ENCODE measurements at regions not wholly inside any gene's neighbourhood (a gene's known extent, or its start where the extent isn't known, plus 50 kb on each side); places are given as distances from the start of the nearest gene placed in this dataset.

- peak in 1 of 3 donors; percentile 33 for DNase-seq
- no peak overlapping the region for H3K4me3 ChIP-seq
- no peaks in the 10 kb centered on the region for H3K36me3 ChIP-seq
- no peaks in the 10 kb centered on the region for H3K4me1 ChIP-seq
- H3K27me3 ChIP-seq: no peaks in the 10 kb centered on the region
- H3K27ac ChIP-seq: no peak overlapping the region
- no peak for TF ChIP-seq POLR2A (IDR thresholded peaks at IDR 0.05)
- TF ChIP-seq, protein P1, sequence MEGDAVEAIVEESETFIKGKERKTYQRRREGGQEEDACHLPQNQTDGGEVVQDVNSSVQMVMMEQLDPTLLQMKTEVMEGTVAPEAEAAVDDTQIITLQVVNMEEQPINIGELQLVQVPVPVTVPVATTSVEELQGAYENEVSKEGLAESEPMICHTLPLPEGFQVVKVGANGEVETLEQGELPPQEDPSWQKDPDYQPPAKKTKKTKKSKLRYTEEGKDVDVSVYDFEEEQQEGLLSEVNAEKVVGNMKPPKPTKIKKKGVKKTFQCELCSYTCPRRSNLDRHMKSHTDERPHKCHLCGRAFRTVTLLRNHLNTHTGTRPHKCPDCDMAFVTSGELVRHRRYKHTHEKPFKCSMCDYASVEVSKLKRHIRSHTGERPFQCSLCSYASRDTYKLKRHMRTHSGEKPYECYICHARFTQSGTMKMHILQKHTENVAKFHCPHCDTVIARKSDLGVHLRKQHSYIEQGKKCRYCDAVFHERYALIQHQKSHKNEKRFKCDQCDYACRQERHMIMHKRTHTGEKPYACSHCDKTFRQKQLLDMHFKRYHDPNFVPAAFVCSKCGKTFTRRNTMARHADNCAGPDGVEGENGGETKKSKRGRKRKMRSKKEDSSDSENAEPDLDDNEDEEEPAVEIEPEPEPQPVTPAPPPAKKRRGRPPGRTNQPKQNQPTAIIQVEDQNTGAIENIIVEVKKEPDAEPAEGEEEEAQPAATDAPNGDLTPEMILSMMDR (IDR thresholded peaks at IDR 0.05): no peak
- no peaks in the 10 kb centered on the region for H3K9me3 ChIP-seq
Observed at GRCh38 chr2:15760232-15760910, 168.7 kb downstream of the DDX1 start.

DNA sequence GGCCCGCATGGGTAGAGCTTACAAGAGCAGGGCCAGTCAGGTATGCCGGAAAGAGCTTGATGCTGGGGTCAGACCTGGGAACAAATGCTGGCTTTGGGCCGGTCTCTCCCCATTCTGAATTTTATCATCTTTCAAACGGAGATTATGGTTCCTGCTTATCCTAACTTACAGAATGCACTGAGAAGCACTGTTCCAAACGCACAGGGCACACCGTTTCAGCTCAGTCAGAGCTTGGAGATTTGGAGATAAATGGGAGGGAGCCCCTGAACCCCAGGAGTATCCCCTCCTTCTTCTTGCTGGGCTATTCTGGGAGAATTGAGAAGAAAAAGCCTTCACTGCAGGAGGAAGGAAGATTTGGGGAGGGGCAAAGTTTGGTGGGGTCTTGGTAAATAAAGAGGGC lies 169.4 kb downstream of the DDX1 start:
- no peaks in the 10 kb centered on the region for H3K9me3 ChIP-seq
- no peaks in the 10 kb centered on the region for H3K4me1 ChIP-seq
- H3K27me3 ChIP-seq: no peaks in the 10 kb centered on the region
- no peak overlapping the region for H3K4me3 ChIP-seq
- no peak for TF ChIP-seq POLR2A (IDR thresholded peaks at IDR 0.05)
- TF ChIP-seq, protein P1 (IDR thresholded peaks at IDR 0.05): no peak
- DNase-seq: no peak
- no peak overlapping the region for H3K27ac ChIP-seq
- no peaks in the 10 kb centered on the region for H3K36me3 ChIP-seq

GRCh38 chr2:15761910-15762309 lies 170.2 kb downstream of the DDX1 start:
- H3K9me3 ChIP-seq: no peaks in the 10 kb centered on the region

GRCh38 chr2:15762449-15762848 lies 170.8 kb downstream of the DDX1 start:
- DNase-seq: peak in 1 of 3 donors; percentile 33
- Histone ChIP-seq H3K4me3 (no peak overlapping the region), H3K36me3 (no peaks in the 10 kb centered on the region), H3K27ac (no peak overlapping the region), H3K27me3 (no peaks in the 10 kb centered on the region), H3K9me3 (no peaks in the 10 kb centered on the region), H3K4me1 (no peaks in the 10 kb centered on the region)
- TF ChIP-seq, protein P1 (IDR thresholded peaks at IDR 0.05): no peak
- TF ChIP-seq POLR2A (IDR thresholded peaks at IDR 0.05): no peak

More at GRCh38 chr2:15761910-15762309, 170.2 kb downstream of the DDX1 start:
- Histone ChIP-seq H3K27me3 (no peaks in the 10 kb centered on the region), H3K36me3 (no peaks in the 10 kb centered on the region), H3K4me3 (no peak overlapping the region), H3K27ac (no peak overlapping the region), H3K4me1 (no peaks in the 10 kb centered on the region)
- TF ChIP-seq, protein P1 (IDR thresholded peaks at IDR 0.05): no peak
- TF ChIP-seq POLR2A (IDR thresholded peaks at IDR 0.05): no peak
- no peak for DNase-seq

- TF ChIP-seq, protein P1 (IDR thresholded peaks at IDR 0.05): no peak
- TF ChIP-seq POLR2A (IDR thresholded peaks at IDR 0.05): no peak
- H3K9me3 ChIP-seq: no peaks in the 10 kb centered on the region
- DNase-seq: peak in 1 of 3 donors; percentile 42
- H3K4me3 ChIP-seq: no peak overlapping the region
- no peaks in the 10 kb centered on the region for H3K4me1 ChIP-seq
- no peaks in the 10 kb centered on the region for H3K36me3 ChIP-seq
- no peak overlapping the region for H3K27ac ChIP-seq
- no peaks in the 10 kb centered on the region for H3K27me3 ChIP-seq
Observed at GRCh38 chr2:15763106-15763821, 171.6 kb downstream of the DDX1 start.

Measured in Peyer's patch (tissue), 4 donors.